NCI-H82 treated with DMSO at 0.1 percent for 48 hours (cell line): ENCODE measurements at regions not wholly inside any gene's neighbourhood (a gene's known extent, or its start where the extent isn't known, plus 50 kb on each side); places are given as distances from the start of the nearest gene placed in this dataset.

Source experiments
- DNase-seq: peaks from one replicate; lab custom pipeline; 2025; ENCODE audit not compliant: unreplicated experiment; lab: John Stamatoyannopoulos, UW

GRCh38 chr3:83092521-83093221, 1331.2 kb upstream of the GBE1 start:
- DNase-seq, result no peak

GRCh38 chr3:83076041-83076440, 1314.6 kb upstream of the GBE1 start:
- DNase-seq, result no peak

- DNase-seq, result no peak
These were observed 1313.0 kb upstream of the GBE1 start for GRCh38 chr3:83074485-83074884.

- DNase-seq, result no peak
These were observed 1304.5 kb upstream of the GBE1 start for GRCh38 chr3:83065851-83066460.

GRCh38 chr3:83063446-83063845, 1302.0 kb upstream of the GBE1 start:
- DNase-seq, result no peak

DNA sequence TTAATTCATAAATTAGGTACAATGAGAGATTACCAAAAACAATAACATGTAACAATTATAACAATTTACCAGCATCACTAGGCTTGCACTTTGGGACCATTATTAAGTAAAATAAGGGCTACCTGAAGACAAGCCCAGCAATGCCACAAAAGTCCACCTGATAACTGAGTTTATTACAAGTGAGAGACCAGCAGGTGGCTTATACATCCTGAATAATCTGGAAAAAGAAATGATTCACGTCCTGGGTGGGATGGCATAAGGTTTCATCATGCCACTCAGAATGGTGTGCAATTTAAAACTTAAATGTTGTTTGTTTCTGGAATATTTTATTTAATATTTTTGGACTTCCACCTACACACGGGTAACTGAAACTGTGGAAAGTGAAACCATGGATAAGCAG, 1287.1 kb upstream of the GBE1 start:
- no peak for DNase-seq

- no peak for DNase-seq
These were observed 1278.0 kb upstream of the GBE1 start for GRCh38 chr3:83039422-83039821.

- DNase-seq, result no peak
These were observed 1274.2 kb upstream of the GBE1 start for GRCh38 chr3:83035704-83036010.

DNA sequence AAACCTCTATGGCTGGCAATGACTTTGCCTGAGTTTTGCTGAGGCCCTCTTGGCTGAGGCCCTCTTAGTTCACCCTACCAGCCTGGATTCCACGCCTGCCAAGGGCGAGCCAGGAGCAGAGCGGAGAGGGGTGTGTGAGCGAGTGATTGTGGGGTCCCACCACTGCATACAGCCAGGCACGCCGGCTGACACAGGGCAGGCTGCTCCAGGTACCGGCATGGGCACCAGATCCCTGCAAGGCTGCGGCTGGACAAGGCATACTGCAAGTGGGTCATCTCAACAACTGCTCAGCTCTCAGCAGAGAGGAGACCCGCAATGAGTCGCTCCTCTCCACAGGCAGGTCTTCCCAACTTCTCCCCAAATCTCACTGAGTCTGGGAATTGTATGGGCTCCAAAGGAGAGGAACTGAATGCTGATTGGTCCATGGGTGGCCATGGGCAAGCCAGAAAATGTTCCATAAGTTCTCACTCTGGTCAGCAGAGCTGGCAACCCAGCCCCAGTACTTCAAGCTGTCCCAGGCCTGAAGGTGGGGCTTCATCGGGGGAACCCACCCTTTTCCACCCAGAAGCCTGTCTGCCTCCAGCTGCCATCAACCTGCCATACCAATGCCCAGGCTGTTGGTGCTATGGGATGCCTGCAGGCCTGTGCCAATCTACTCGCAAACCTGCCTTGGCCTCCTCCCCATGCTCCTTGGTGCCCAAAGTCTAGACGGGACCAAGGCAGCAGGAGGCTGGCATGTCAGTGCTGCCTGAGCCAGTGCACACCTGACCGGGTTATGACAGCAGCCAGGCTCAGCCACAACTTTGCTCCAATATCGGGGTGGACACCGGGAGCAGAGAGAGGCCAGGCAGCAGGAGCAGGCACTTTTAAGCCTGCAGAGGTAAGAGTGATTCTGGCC, 1273.6 kb upstream of the GBE1 start:
- no peak for DNase-seq

DNA sequence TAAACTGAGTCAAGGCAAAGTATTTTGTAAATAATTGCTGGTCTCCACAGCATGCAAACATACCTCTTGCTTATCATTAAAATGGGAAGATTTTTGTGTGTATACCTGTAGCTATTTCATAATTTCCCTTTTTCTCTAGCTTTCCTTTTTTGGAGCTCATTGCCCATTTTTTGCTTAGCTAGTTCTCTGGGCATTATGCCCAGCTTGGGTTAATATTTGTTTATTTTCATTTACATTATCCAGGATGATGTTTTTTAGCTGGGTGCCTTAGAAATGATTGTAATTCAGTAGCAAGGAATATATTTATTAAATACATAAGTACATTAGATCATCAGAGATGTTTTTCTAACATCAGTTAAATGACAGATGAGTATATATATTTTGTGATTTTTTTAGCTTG, 1271.7 kb upstream of the GBE1 start:
- no peak for DNase-seq

GRCh38 chr3:83023086-83023485, 1261.6 kb upstream of the GBE1 start:
- DNase-seq, result no peak

GRCh38 chr3:83011481-83011880, 1250.0 kb upstream of the GBE1 start:
- DNase-seq, result no peak

GRCh38 chr3:83003917-83004316, 1242.5 kb upstream of the GBE1 start:
- no peak for DNase-seq

- DNase-seq, result no peak
These were observed 1241.5 kb upstream of the GBE1 start for GRCh38 chr3:83002869-83003445.

- DNase-seq, result no peak
These were observed 1238.3 kb upstream of the GBE1 start for GRCh38 chr3:82999777-83000176.

GRCh38 chr3:82978368-82978767, 1216.9 kb upstream of the GBE1 start:
- DNase-seq, result no peak

DNA sequence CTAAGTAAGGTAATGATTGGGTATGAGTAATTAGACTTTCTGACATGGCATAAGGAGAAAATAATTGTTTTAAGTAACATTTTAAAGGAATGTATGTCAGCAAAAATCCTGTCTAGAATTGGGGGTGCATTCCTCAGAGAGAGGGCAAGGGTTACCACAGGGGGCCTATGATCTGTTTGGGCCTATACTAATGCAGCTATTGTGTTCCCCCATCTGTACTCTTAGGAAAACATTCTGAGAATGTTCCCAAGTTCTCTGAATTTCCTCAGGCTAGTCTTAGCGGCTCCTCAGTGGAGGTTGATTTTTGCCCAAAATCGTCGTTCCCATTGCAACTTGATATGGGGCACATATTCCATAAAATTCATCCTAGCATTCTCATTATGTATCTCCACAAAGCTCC, 1216.4 kb upstream of the GBE1 start:
- DNase-seq, result no peak

DNA sequence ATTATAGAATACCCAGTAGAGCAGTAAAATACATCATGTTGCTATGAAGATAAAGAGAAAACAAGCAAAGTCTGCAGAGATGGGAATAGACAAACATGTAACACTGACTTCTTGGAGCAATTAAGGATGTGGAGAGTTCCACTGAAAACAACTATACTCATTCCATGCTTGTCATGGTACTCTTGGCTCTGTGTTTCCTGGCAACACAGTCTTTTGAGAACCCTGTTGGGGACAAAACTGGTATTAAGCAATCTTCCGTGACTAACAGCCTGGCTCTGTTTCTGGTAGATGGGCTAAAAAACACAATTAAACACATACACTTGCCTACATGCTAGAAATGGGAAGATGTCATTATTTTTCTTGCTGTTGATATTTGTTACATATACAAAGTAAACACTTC, 1212.3 kb upstream of the GBE1 start:
- DNase-seq, result no peak

GRCh38 chr3:82960379-82960778, 1198.9 kb upstream of the GBE1 start:
- no peak for DNase-seq

DNA sequence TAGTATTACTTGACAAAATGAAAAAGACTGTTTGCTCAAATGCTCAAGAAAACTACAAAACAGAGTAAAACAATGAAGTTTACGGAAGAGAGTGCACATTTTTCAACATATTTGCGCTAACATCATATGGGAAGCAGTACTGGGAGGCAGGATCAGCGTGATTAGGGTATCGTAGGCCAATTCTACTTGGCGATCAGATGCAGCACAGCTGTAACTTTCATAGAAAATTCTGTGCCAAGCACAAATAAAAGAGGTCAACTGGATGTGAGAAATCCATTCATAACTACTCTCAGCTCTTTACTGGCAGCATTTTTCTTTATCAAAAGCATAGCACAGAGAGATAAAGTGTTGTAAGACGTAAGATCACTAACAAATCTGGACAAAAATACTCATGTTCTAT, 1196.3 kb upstream of the GBE1 start:
- DNase-seq, result no peak

DNA sequence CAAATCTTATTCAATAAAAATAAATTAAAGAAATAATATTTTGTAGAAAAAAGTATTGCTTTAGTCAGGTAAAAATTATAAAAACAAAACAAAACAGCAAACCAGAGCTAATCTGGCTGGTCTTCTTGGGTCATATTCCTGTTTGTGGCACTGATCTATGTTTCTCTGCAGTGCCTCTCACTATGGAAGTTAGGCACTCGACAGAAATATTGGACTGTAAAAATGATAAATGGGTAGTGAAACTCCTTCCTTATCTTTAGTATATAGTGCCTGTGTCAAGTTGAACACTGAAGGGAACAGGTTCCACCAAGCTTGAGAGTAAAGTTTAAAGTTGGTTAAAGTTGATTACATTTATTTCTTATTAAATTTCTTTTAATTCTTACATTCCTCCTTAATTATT, 1195.6 kb upstream of the GBE1 start:
- no peak for DNase-seq

- DNase-seq, result no peak
These were observed 1193.0 kb upstream of the GBE1 start for GRCh38 chr3:82954486-82954885.
